Psoas muscle (tissue), 7 donors: ENCODE measurements at regions not wholly inside any gene's neighbourhood (a gene's known extent, or its start where the extent isn't known, plus 50 kb on each side); places are given as distances from the start of the nearest gene placed in this dataset.

ENCODE experiments used
- ATAC-seq, 4 donors: fragments of 200-7000 bp; cut with Tn5 transposase; one replicate each; pipeline ENCODE4 v1.9.1; 2020; ENCODE audit warnings: moderate library complexity in 3 of 4, mild to moderate bottlenecking in 2 of 4
- DNase-seq, 2 donors: peaks; one replicate each; pipeline ENCODE4 v3.0.0-alpha.2; 2020
- H3K27ac ChIP-seq: fragments of 200-600 bp; one replicate; pipeline ENCODE4 v1.8.0; 2022
- H3K27me3 ChIP-seq, 3 donors: fragments of 200-600 bp in 1 of 3; one replicate each; pipeline versions ENCODE4 v1.6.1 to v1.8.0; 2013 to 2022; ENCODE audit warnings: low read length in 2 of 3, mild to moderate bottlenecking in 2 of 3, moderate library complexity in 1 of 3; ENCODE audit not compliant: insufficient read depth in 3 of 3
- H3K36me3 ChIP-seq, 2 donors: fragments of 200-600 bp in 1 of 2; one replicate each; pipeline versions ENCODE4 v1.6.1 to v1.8.0; 2013 to 2022; ENCODE audit warnings: low read depth in 1 of 2, mild to moderate bottlenecking in 1 of 2, moderate library complexity in 1 of 2; ENCODE audit not compliant: insufficient read depth in 1 of 2
- H3K4me1 ChIP-seq: fragments of 200-600 bp; one replicate; pipeline ENCODE4 v1.8.0; 2022
- H3K4me3 ChIP-seq: fragments of 200-600 bp; one replicate; pipeline ENCODE4 v1.8.0; 2022; ENCODE audit warnings: mild to moderate bottlenecking
- H3K9me3 ChIP-seq: fragments of 200-600 bp; one replicate; pipeline ENCODE4 v1.8.0; 2022
- CTCF ChIP-seq: fragments of 200-600 bp; IDR thresholded peaks from one replicate; pipeline ENCODE4 v1.8.0; 2022; ENCODE audit warnings: antibody characterized with exemption
- WGBS, 3 donors: extraction: QIAGEN DNeasy Blood & Tissue Kit; methylation state at CpG; one replicate each; pipeline versions ENCODE4 v1.1.6 to v1.1.7; 2013; 5-methylcytosine and 5-hydroxymethylcytosine counted together
- intact Hi-C, 2 donors: fragments of 100-400 bp; cut with DNase I; formaldehyde crosslinking; loops; one replicate each; pipeline versions ENCODE4 v1.11.0 to v1.14.2; 2022
- donor health status: healthy with polysubstance abuse.
- donor health status: DM: no; HTN: no; CAD: no; lungs with moderate emphysema.
- donor health status: Bipolar disorder and iron deficiency.
- donor health status: healthy.
- donor health status: DM: yes; HTN: yes; CAD: no.
- donor health status: DM: no; HTN: no; CAD: no.
- donor health status: DM: yes; HTN: yes; CAD: no.

GRCh38 chr10:124333931-124334330 lies 84.8 kb downstream of the OAT start:
- ATAC-seq, result no peak
- peaks cover 3% of the 10 kb centered on the region for H3K9me3 ChIP-seq
- H3K4me3 ChIP-seq, result no peak overlapping the region
- TF ChIP-seq CTCF, result no peak
- DNase-seq, result no peak
- no peaks in the 10 kb centered on the region for H3K36me3 ChIP-seq
- no peaks in the 10 kb centered on the region for H3K4me1 ChIP-seq
- intact Hi-C loops, result no loop called here
- no peaks in the 10 kb centered on the region for H3K27me3 ChIP-seq
- 75 to 91% (median 81%) methylated on average over 1 of the region's 1 CpG for WGBS, 3 donors
- H3K27ac ChIP-seq, result no peak overlapping the region

- H3K36me3 ChIP-seq, result no peaks in the 10 kb centered on the region
- no peak for TF ChIP-seq CTCF
- DNase-seq (no peak), ATAC-seq (no peak)
- no peaks in the 10 kb centered on the region for H3K4me1 ChIP-seq
- H3K4me3 ChIP-seq, result no peak overlapping the region
- intact Hi-C loops, result no loop called here
- no peak overlapping the region for H3K27ac ChIP-seq
- 59 to 74% (median 65%) methylated on average over 1 of the region's 1 CpG for WGBS, 3 donors
- H3K9me3 ChIP-seq, result peaks cover 3% of the 10 kb centered on the region
- no peaks in the 10 kb centered on the region for H3K27me3 ChIP-seq
Measured at GRCh38 chr10:124332426-124332825, 86.3 kb downstream of the OAT start.

GRCh38 chr10:124329941-124330340 lies 88.8 kb downstream of the OAT start:
- no peak overlapping the region for H3K27ac ChIP-seq
- no peak overlapping the region for H3K4me3 ChIP-seq
- ATAC-seq (no peak), DNase-seq (no peak)
- no peaks in the 10 kb centered on the region for H3K4me1 ChIP-seq
- intact Hi-C loops, result no loop called here
- no peaks in the 10 kb centered on the region for H3K27me3 ChIP-seq
- H3K9me3 ChIP-seq, result peaks cover 3% of the 10 kb centered on the region
- no peak for TF ChIP-seq CTCF
- no peaks in the 10 kb centered on the region for H3K36me3 ChIP-seq
- 75 to 87% (median 81%) methylated on average over 5 of the region's 5 CpGs for WGBS, 3 donors

- no peak overlapping the region for H3K4me3 ChIP-seq
- no peaks in the 10 kb centered on the region for H3K4me1 ChIP-seq
- DNase-seq (no peak), ATAC-seq (no peak)
- peaks cover 3% of the 10 kb centered on the region for H3K9me3 ChIP-seq
- no peak overlapping the region for H3K27ac ChIP-seq
- no peaks in the 10 kb centered on the region for H3K36me3 ChIP-seq
- no peak for TF ChIP-seq CTCF
- intact Hi-C loops, result no loop called here
- H3K27me3 ChIP-seq, result no peaks in the 10 kb centered on the region
- 84 to 93% (median 88%) methylated on average over 1 of the region's 1 CpG for WGBS, 3 donors
Measured at GRCh38 chr10:124329362-124329761, 89.4 kb downstream of the OAT start.

GRCh38 chr10:124328477-124329220 lies 90.1 kb downstream of the OAT start:
- Histone ChIP-seq H3K27me3 (no peaks in the 10 kb centered on the region), H3K4me1 (no peaks in the 10 kb centered on the region), H3K4me3 (no peak overlapping the region), H3K9me3 (peaks cover 3% of the 10 kb centered on the region), H3K27ac (no peak overlapping the region), H3K36me3 (no peaks in the 10 kb centered on the region)
- intact Hi-C loops, result no loop called here
- no peak for TF ChIP-seq CTCF
- ATAC-seq (no peak), DNase-seq (no peak)
- WGBS, 3 donors, result 55 to 58% (median 55%) methylated on average over 10 of the region's 10 CpGs
